Tibial nerve (tissue), 4 donors: ENCODE measurements at regions not wholly inside any gene's neighbourhood (a gene's known extent, or its start where the extent isn't known, plus 50 kb on each side); places are given as distances from the start of the nearest gene placed in this dataset.

ENCODE experiments used
- EP300 ChIP-seq, 2 donors: sonication (generic); formaldehyde crosslinking; IDR thresholded peaks; one replicate each; pipeline ENCODE4 v1.6.1; 2017; ENCODE audit warnings: antibody characterized with exemption in 2 of 2, mild to moderate bottlenecking in 1 of 2
- POLR2A ChIP-seq, 2 donors: fragments of 450-650 bp; IDR thresholded peaks; one replicate each; pipeline ENCODE4 v1.6.1; 2017; ENCODE audit warnings: antibody characterized with exemption in 2 of 2, mild to moderate bottlenecking in 2 of 2, moderate library complexity in 2 of 2
- TF ChIP-seq, protein P1 (sequence below), 5 experiments: fragments of 200-600 bp in 3 of 5; fragments of 450-650 bp in 2 of 5; sonication (generic) in 3 of 5; IDR thresholded peaks; one replicate each; pipeline ENCODE4 v1.5.1; 2016 to 2019; ENCODE audit warnings: antibody characterized with exemption in 5 of 5, mild to moderate bottlenecking in 3 of 5, moderate library complexity in 2 of 5

DNA sequence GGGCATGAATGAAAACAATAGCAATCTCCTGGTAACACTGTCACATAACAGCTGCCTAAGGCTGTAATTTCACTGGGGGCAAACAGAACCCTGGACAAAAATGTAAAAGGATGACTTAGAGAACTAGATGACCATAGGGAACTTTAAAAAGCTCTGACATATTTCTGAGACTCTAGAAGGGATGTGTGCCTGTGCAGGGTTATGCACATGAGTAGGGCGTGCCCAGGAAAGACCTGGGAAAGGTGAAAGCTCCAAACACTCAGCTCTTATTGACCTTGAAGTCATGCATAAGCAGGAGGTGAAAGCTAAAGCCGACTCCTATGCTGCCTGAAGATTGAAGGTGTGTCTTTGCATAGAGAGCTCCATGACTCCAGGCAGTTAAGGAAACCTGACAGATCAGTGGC, 118.4 kb upstream of the BTBD3 start:
- TF ChIP-seq, protein P1, sequence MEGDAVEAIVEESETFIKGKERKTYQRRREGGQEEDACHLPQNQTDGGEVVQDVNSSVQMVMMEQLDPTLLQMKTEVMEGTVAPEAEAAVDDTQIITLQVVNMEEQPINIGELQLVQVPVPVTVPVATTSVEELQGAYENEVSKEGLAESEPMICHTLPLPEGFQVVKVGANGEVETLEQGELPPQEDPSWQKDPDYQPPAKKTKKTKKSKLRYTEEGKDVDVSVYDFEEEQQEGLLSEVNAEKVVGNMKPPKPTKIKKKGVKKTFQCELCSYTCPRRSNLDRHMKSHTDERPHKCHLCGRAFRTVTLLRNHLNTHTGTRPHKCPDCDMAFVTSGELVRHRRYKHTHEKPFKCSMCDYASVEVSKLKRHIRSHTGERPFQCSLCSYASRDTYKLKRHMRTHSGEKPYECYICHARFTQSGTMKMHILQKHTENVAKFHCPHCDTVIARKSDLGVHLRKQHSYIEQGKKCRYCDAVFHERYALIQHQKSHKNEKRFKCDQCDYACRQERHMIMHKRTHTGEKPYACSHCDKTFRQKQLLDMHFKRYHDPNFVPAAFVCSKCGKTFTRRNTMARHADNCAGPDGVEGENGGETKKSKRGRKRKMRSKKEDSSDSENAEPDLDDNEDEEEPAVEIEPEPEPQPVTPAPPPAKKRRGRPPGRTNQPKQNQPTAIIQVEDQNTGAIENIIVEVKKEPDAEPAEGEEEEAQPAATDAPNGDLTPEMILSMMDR (IDR thresholded peaks at IDR 0.05): no peak
- TF ChIP-seq POLR2A (IDR thresholded peaks at IDR 0.05) (no peak), EP300 (IDR thresholded peaks at IDR 0.05) (no peak)
